Prostate gland (tissue), 2 donors: ENCODE measurements at regions not wholly inside any gene's neighbourhood (a gene's known extent, or its start where the extent isn't known, plus 50 kb on each side); places are given as distances from the start of the nearest gene placed in this dataset.

ENCODE experiments used
- DNase-seq: peaks from one replicate; pipeline ENCODE4 v3.0.0-alpha.2; 2019; ENCODE audit warnings: low spot score
- H3K27ac ChIP-seq, 2 donors: fragments of 200-600 bp; sonication (generic); 2 replicates each; pipeline ENCODE4 v1.5.1; 2017 to 2019
- H3K27me3 ChIP-seq: fragments of 200-600 bp; sonication (generic); replicated peaks from 2 replicates; pipeline ENCODE4 v1.5.1; 2019; ENCODE audit not compliant: insufficient read depth
- H3K36me3 ChIP-seq, 2 donors: fragments of 200-600 bp; sonication (generic); 1 replicate in 1 of 2; 2 replicates in 1 of 2; pipeline versions ENCODE4 v1.5.1 to v1.8.1; 2017 to 2019
- H3K4me1 ChIP-seq: fragments of 200-600 bp; sonication (generic); replicated peaks from 2 replicates; pipeline ENCODE4 v1.5.1; 2019
- H3K4me3 ChIP-seq, 2 donors: fragments of 200-600 bp; sonication (generic); 2 replicates each; pipeline ENCODE4 v1.5.1; 2017 to 2019
- H3K9me3 ChIP-seq: fragments of 200-600 bp; sonication (generic); 2 replicates; pipeline ENCODE4 v1.5.1; 2017
- POLR2A ChIP-seq: fragments of 450-650 bp; IDR thresholded peaks from one replicate; pipeline ENCODE4 v1.6.1; 2016; ENCODE audit warnings: antibody characterized with exemption, mild to moderate bottlenecking
- POLR2AphosphoS5 ChIP-seq: sonication (generic); formaldehyde crosslinking; IDR thresholded peaks from one replicate; pipeline ENCODE4 v1.6.1; 2017; ENCODE audit warnings: antibody characterized with exemption
- WGBS: methylation state at CpG from one replicate; pipeline ENCODE4 v1.1.5; 2018; 5-methylcytosine and 5-hydroxymethylcytosine counted together
- intact Hi-C: fragments of 100-400 bp; cut with DNase I; formaldehyde crosslinking; loops from one replicate; pipeline ENCODE4 v1.14.2; 2022
- TF ChIP-seq, protein P1 (sequence below), 4 experiments: fragments of 200-600 bp in 2 of 4; fragments of 450-650 bp in 2 of 4; sonication (generic) in 2 of 4; IDR thresholded peaks; 1 replicate in 3 of 4; 2 replicates in 1 of 4; pipeline ENCODE4 v1.5.1; 2016 to 2019; ENCODE audit warnings: antibody characterized with exemption in 4 of 4, mild to moderate bottlenecking in 2 of 4, moderate library complexity in 2 of 4

DNA sequence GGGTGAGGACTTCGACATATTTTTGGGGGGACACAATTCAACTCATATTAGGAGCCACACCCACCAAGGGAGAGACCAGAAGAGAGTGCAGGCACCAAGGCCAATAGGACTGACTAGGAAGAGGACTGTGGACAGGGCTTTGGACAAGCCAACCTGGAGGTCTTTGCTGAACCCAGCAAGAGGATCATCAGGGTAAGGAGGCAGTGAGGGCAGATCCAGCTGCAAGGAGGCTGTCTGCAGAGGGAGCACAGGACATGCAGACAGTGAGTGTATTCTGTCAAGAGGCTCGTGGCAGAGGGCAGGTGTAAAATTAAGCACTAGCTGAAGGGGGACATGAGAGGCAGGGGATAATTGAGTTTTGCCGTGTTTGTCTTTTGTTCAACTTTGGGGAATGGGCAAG is 83.4 kb upstream of the MGMT start:
- no peak for DNase-seq
- Histone ChIP-seq H3K27me3 (no peaks in the 10 kb centered on the region), H3K4me3 (no peak overlapping the region), H3K9me3 (no peaks in the 10 kb centered on the region), H3K27ac (no peak overlapping the region), H3K36me3 (no peaks in the 10 kb centered on the region), H3K4me1 (no peaks in the 10 kb centered on the region)
- TF ChIP-seq POLR2A: no peak
- TF ChIP-seq, protein P1, sequence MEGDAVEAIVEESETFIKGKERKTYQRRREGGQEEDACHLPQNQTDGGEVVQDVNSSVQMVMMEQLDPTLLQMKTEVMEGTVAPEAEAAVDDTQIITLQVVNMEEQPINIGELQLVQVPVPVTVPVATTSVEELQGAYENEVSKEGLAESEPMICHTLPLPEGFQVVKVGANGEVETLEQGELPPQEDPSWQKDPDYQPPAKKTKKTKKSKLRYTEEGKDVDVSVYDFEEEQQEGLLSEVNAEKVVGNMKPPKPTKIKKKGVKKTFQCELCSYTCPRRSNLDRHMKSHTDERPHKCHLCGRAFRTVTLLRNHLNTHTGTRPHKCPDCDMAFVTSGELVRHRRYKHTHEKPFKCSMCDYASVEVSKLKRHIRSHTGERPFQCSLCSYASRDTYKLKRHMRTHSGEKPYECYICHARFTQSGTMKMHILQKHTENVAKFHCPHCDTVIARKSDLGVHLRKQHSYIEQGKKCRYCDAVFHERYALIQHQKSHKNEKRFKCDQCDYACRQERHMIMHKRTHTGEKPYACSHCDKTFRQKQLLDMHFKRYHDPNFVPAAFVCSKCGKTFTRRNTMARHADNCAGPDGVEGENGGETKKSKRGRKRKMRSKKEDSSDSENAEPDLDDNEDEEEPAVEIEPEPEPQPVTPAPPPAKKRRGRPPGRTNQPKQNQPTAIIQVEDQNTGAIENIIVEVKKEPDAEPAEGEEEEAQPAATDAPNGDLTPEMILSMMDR (IDR thresholded peaks at IDR 0.05): no peak
- intact Hi-C loops: no loop called here
- WGBS: 91% methylated on average over 3 of the region's 3 CpGs

DNA sequence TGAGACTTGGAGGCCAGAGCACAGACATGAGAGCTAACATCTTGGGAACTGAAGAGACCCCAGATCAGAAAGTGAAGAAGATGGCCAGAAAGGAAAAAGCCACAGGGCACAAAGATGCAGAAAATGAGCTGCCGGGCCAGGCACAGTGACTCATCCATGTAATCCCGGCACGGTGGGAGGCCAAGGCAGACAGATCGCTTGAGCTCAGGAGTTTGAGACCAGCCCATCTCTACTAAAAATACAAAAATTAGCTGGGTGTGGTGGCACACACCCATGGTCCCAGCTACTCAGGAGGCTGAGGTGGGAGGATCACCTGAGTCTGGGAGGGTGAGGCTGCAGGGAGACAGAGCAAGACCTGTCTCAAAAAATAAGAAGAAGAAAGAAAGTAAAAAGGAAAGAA is 81.4 kb upstream of the MGMT start:
- H3K27me3 ChIP-seq: no peaks in the 10 kb centered on the region
- intact Hi-C loops: no loop called here

DNA sequence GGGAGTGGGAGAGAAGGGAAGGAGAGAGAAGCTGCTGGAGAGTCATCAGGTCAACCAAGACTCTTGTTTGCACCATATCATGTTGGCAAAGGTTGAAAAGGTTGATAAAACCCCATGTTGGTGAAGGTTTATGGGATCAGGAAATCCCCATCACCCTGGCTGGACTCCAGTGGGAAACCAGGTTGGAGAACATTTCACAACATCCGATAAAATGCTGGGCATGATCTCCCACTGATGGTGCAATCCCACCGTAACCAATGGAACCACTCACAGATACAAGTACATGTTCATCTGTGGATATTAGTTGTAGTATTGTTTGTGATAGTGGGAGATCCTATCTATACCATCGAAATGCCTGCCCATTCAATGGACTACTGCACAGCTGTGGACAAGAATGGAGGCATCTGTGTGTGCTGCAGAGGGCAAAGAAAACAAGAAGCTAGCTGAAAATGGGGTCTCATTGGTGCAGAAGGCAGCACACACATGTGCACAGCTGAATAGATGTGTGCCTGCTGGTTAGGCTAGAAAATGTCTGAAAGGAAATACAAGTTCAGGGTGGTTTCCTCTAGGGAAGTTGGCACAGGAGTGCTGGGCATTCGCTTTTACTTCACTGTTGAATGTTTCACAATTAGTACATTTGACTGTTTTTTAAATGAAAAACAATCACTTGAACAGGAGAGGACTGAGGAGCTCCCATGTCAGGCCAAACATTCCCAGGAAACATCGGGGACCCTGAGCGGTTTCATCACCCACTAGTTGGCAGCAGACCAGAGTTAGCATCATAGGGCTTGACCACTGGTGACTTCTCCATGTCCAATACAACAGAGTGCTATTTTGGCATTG is 80.4 kb upstream of the MGMT start:
- intact Hi-C loops: no loop called here
- Histone ChIP-seq H3K4me3 (no peak overlapping the region), H3K9me3 (no peaks in the 10 kb centered on the region), H3K36me3 (no peaks in the 10 kb centered on the region), H3K27me3 (peaks cover 2% of the 10 kb centered on the region), H3K27ac (no peak overlapping the region), H3K4me1 (no peaks in the 10 kb centered on the region)
- TF ChIP-seq, protein P1 (IDR thresholded peaks at IDR 0.05): no peak
- TF ChIP-seq POLR2AphosphoS5 (no peak), POLR2A (no peak)
- DNase-seq: no peak
- WGBS: 79% methylated on average over 6 of the region's 6 CpGs

More for the DNA sequence above, 81.4 kb upstream of the MGMT start:
- DNase-seq: no peak
- Histone ChIP-seq H3K4me3 (no peak overlapping the region), H3K9me3 (no peaks in the 10 kb centered on the region), H3K4me1 (no peaks in the 10 kb centered on the region), H3K27ac (no peak overlapping the region), H3K36me3 (no peaks in the 10 kb centered on the region)
- 96% methylated on average over 4 of the region's 4 CpGs for WGBS
- no peak for TF ChIP-seq POLR2A
- TF ChIP-seq, protein P1 (IDR thresholded peaks at IDR 0.05): no peak
- no peak for TF ChIP-seq POLR2AphosphoS5

DNA sequence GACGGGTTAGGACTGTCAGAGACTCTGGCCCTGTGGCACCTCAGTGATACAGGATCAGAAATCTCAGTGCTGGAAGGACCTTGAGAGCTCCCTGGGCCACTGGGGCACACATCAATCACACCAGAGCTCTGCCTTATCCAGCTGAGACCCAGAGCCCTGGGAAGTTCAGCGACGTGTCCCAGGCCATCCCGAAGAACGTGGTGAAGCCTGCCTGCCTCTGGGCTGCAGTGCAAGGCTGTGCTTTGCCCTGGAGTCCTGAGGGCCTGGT is 79.8 kb upstream of the MGMT start:
- intact Hi-C loops: no loop called here
- Histone ChIP-seq H3K36me3 (no peaks in the 10 kb centered on the region), H3K9me3 (no peaks in the 10 kb centered on the region), H3K27me3 (peaks cover 2% of the 10 kb centered on the region), H3K27ac (no peak overlapping the region), H3K4me1 (no peaks in the 10 kb centered on the region), H3K4me3 (no peak overlapping the region)
- DNase-seq: no peak
- TF ChIP-seq, protein P1 (IDR thresholded peaks at IDR 0.05): no peak
- 93% methylated on average over 5 of the region's 5 CpGs for WGBS

DNA sequence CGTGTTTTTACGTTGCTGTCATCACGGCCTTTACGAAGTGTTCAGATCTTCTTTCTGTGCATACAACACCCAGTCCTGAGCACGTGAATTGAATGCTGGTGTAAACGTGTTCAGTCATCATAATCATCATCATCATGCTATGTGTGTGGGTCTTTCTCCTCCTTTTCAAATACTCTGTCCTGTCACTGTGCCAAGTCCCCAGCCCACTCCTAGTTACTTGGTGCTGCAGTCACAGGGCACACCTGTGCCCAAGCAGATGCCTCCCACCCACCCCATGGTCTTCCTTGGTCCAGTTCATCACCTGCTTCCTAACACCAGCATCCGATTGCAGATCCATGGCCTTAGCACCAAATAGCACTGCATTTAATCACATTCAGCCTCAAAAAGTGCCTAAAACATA is 78.6 kb upstream of the MGMT start:
- intact Hi-C loops: no loop called here
- TF ChIP-seq POLR2AphosphoS5: no peak
- Histone ChIP-seq H3K27me3 (peaks cover 2% of the 10 kb centered on the region), H3K27ac (no peak overlapping the region), H3K9me3 (no peaks in the 10 kb centered on the region), H3K36me3 (no peaks in the 10 kb centered on the region), H3K4me3 (no peak overlapping the region), H3K4me1 (no peaks in the 10 kb centered on the region)
- WGBS: 85% methylated on average over 7 of the region's 7 CpGs
- DNase-seq: no peak
